GM21360 (cell line): ENCODE measurements at regions not wholly inside any gene's neighbourhood (a gene's known extent, or its start where the extent isn't known, plus 50 kb on each side); places are given as distances from the start of the nearest gene placed in this dataset.

ENCODE experiments used
- ATAC-seq: cut with Tn5 transposase; IDR thresholded peaks from one replicate; pipeline ENCODE4 v1.9.1; 2021; ENCODE audit warnings: mild to moderate bottlenecking, moderate library complexity; ENCODE audit not compliant: unreplicated experiment

GRCh38 chr11:42025121-42025803 lies 565.8 kb upstream of the LRRC4C start:
- no peak for ATAC-seq

DNA sequence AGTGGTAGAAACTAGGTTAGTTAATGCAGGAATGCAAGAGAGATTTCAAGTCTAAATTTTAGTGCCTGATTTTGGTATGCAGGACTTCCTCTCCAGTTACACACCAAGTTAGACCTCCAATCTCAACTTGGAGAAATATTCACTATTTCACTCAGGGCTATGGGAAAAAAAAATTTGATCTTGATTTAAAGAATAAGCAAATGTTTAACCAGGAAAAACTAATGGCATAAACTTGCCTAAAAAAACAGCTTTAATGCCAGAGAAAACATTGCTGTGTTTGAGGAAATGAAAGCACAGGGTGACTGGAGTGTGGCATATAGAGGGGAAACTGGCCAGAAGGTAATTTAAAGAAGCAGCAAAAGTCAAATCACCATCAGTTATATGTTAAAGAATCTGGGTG lies 575.4 kb upstream of the LRRC4C start:
- ATAC-seq: no peak

DNA sequence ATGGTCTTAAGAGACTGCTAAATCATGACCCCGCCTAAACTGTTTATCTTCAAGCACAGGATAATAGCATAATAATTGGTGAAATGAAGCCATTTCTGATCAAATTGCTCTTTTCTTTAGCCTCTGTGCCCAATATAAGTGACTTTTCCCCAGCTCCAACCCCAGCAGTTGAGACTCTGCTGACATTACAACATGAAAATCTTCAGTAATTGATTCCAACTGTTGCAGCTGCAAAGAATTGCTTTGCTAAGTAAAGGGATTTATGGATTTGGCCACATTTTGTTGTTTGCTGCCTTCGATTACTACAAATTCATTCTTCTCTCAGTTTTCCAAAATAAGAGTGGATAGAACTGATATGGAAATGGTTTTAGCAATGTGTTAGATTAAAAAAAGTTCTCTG lies 576.7 kb upstream of the LRRC4C start:
- ATAC-seq: no peak

- ATAC-seq: no peak
Observed at GRCh38 chr11:42043312-42043711, 583.9 kb upstream of the LRRC4C start.

- no peak for ATAC-seq
Observed at GRCh38 chr11:42047637-42048555, 588.4 kb upstream of the LRRC4C start.

DNA sequence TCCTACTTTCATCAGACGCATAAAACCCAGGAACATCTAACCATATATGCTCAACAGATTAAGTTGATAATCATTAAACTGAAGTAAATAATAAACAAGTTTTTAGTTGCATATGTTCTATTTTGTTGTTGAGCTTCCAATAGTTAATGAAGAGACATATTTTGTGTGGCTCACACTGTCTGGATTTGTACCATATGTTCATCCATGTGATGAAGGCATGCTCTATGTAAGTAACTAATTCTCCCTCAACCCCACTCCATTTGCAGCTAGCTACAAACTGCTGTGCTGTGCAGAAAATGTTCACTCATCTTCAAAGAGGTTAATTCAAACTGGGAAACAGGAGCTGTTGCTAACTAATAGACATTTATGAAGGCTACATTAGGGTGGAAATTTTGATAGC lies 589.7 kb upstream of the LRRC4C start:
- ATAC-seq: no peak

DNA sequence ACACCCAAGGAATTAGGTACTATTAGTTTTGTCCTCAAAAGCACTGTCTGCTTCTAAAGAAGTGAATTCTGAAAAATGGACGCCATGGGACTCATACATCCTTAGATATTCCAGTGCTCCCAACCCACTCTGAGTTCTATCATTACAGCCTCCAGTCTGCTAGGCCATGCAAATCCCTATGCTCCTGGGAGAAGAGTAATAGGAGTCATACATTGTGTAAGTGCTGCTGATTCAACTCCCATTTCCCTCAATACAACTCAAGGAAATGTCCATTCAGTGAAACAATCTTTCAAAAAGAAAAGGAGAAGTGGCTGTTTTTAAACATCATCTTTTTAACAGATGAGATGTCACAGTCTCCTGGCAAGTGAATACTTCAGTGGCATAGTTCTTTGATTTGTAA lies 590.2 kb upstream of the LRRC4C start:
- ATAC-seq: no peak

DNA sequence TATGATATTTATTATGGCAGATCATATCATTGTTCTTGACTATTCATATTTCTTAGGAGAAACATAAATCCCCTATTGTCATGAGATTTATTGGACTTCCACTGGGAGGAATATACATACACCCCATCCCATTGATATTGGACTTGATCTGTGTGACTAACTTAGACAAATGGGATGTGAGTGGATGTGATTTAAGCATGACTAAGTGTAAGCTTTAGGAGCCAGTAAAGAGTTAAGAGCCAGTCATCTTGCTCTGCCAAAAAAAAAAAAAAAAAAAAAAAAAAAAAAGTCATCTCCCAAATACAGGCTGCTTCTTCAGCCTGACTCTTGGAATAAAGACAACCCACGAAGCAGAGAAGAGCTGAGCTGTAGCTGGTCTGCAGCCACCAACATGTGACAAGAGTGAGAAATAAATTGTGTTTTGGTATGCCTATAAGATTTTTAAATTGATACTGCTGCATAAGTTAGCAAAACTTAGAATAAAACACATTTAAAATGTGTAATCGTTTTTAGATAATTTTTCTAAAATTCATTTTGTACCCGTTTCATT lies 595.0 kb upstream of the LRRC4C start:
- ATAC-seq: no peak

GRCh38 chr11:42055606-42056005 lies 596.2 kb upstream of the LRRC4C start:
- ATAC-seq: no peak

- ATAC-seq: no peak
Observed at GRCh38 chr11:42058794-42059193, 599.3 kb upstream of the LRRC4C start.

DNA sequence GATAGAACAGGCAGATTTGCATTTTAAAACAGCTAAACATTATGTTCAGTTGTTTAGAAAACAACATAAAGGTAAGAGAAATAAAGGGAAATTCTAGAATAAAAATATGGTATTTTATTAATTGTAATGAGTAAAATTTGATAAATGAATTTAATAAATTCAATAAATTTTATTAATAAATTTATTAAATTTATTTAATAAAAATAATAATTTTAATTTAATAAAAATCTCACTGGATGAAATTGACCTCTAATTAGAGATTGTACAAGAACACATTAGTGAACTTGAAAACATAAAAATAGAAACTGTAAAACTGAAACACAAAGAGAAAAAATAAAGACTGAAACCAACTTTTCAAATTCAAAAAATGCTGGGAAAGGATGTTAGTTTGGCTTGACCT lies 605.7 kb upstream of the LRRC4C start:
- ATAC-seq: no peak

DNA sequence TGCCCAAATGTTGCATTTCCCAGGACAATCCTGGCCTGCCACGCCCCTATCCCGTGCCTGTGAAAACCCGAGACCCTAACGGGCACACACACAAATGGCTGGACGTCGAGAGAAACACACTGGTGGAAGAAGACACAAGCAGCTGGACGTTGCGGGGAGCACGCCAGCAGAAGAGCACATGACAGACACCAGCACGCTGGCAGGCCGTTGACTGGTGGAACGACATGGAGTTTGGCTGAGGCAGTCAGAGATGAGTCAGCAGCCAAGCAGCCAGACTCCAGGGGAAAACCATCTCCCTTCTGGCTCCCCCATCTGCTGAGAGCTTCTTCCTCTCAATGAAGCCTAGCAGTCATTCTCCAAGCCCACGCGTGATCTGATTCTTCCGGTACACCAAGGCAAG lies 606.7 kb upstream of the LRRC4C start:
- ATAC-seq: no peak

- no peak for ATAC-seq
Observed at GRCh38 chr11:42074306-42074705, 614.9 kb upstream of the LRRC4C start.

DNA sequence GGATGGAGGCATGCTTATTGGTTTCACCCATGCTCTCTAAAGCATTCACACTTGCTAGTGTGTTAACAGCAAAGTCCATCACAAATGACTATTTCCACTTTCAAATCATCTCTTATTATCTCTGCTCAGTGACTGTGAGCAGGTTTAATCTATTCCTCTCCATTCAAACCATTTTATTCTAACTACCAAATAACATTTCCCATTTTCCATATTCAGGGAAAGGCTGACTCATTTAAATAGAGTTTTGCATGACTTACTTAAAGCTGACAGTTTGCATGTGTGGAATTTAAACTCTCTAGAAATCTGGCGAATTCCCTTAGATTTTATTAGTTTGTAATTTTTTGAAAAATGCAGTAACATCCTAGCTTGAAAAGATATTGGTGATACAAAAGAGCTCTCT lies 615.7 kb upstream of the LRRC4C start:
- ATAC-seq: no peak

DNA sequence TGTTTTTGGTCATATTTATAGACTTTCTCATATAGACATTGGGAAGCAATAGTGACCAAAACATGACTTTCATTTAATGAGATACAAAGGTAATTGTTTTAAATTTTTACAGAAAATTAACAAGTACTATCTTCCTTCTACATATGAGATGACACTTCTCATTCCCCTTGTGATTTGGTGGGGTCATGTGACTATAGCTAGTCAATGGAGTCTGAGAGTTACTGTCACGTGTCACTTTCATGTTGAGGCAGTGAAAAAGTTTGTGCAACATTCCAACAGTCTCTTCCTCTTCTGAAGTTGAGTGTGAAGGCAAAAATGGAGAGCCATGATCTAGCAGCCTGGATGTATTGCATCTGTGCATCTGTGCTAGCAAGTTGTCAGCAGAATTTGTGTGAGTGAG lies 618.3 kb upstream of the LRRC4C start:
- ATAC-seq: no peak

GRCh38 chr11:42085736-42086135 lies 626.3 kb upstream of the LRRC4C start:
- no peak for ATAC-seq

DNA sequence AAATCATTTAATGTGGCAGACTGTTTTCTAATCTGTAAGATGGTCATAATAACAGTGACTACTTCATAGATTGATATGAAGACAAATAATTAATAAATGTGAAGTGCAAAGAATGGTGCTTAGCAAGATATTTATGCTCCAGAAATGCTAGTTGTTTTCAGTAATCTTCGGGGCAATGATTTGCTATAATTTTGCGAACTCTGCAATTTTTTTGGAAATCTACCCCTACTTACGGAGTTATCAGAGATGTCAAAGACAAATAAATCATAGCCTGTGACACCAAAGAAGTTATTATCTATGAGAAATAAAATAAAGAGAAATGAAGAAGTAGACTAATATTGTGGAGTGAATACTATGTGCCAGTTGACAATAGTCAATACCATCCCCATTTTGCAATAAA lies 634.1 kb upstream of the LRRC4C start:
- no peak for ATAC-seq

- ATAC-seq: no peak
Observed at GRCh38 chr11:42098075-42098474, 638.6 kb upstream of the LRRC4C start.

GRCh38 chr11:42112866-42113265 lies 653.4 kb upstream of the LRRC4C start:
- no peak for ATAC-seq

GRCh38 chr11:42114927-42115326 lies 655.5 kb upstream of the LRRC4C start:
- no peak for ATAC-seq

DNA sequence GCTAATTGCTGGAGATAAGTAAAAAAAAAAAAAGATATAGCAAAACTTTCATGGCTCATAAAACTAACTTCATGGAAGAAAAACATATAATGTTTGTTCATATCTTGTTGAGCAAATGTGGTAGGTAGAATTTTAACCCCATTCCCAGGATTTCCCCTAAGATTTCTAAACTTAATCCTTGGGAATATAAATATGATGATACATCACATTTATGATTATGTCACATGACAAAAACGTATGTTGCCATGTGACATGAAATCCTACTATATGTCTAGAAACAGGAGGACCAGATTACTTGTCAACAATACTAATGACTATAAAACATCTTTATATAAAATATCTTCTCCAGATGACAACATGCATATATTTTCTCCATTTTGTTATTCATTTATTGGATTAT lies 679.0 kb upstream of the LRRC4C start:
- ATAC-seq: no peak

- no peak for ATAC-seq
Observed at GRCh38 chr11:42145311-42145710, 685.9 kb upstream of the LRRC4C start.
